ENCODE measurements at regions not wholly inside any gene's neighbourhood (a gene's known extent, or its start where the extent isn't known, plus 50 kb on each side); places are given as distances from the start of the nearest gene placed in this dataset.

DNA sequence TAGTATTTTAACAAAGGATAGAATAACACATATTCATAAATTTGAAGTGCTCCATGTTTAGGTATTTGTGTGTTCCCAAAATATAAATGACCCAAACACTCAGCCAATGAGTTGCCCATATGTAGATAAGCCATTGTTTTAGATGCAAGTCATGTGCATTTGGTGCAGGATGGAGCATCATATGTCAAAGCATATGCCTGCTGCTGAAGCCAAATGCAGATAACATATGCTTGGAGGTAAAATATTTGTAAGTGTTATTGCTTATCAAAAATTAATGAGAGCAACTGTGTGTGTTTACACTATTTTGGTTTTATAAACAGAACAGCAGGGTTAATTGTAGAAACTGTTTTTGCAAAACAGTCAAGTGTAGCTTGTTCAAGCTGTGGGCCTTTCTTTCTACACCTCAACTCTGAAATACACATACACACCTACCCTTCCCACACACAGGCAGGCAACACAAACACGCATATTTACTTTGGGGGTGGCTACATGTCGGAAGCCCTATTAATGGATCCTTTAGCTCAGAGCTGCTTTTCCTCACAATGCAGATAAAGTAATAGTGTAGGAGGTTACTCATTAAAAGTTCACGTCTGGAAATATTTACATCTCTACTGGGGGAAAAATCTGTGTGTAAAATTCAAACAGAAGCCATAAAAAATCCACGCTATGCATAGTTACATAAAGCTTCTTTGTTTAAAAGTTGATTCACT, 521.4 kb downstream of the ZNF385D start:
- TF ChIP-seq, protein P1, sequence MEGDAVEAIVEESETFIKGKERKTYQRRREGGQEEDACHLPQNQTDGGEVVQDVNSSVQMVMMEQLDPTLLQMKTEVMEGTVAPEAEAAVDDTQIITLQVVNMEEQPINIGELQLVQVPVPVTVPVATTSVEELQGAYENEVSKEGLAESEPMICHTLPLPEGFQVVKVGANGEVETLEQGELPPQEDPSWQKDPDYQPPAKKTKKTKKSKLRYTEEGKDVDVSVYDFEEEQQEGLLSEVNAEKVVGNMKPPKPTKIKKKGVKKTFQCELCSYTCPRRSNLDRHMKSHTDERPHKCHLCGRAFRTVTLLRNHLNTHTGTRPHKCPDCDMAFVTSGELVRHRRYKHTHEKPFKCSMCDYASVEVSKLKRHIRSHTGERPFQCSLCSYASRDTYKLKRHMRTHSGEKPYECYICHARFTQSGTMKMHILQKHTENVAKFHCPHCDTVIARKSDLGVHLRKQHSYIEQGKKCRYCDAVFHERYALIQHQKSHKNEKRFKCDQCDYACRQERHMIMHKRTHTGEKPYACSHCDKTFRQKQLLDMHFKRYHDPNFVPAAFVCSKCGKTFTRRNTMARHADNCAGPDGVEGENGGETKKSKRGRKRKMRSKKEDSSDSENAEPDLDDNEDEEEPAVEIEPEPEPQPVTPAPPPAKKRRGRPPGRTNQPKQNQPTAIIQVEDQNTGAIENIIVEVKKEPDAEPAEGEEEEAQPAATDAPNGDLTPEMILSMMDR (conservative IDR thresholded peaks at IDR 0.05 in 1 of 2, IDR thresholded peaks at IDR 0.05 in 1 of 2; ENCODE audit: extremely low read depth in 1 of 2, insufficient read depth in 1 of 2, low read depth in 1 of 2, low read length in 2 of 2): no peak
- no peak for TF ChIP-seq EZH2 (IDR thresholded peaks at IDR 0.05; ENCODE audit: borderline replicate concordance, low read length)

Measured in mammary epithelial cell (primary cell).